PC-9 (cell line): ENCODE measurements at regions not wholly inside any gene's neighbourhood (a gene's known extent, or its start where the extent isn't known, plus 50 kb on each side); places are given as distances from the start of the nearest gene placed in this dataset.

Experiments
- EZH2 ChIP-seq: fragments of 200-600 bp; sonication (generic); IDR thresholded peaks from 2 replicates; pipeline ENCODE4 v1.8.0; 2017; ENCODE audit warnings: antibody characterized with exemption, low read depth
- TF ChIP-seq, protein P1 (sequence below): fragments of 200-600 bp; sonication (generic); conservative IDR thresholded peaks from 2 replicates; pipeline ENCODE4 v1.6.1; 2017; ENCODE audit warnings: mixed run types, antibody characterized with exemption, mild to moderate bottlenecking, moderate library complexity

DNA sequence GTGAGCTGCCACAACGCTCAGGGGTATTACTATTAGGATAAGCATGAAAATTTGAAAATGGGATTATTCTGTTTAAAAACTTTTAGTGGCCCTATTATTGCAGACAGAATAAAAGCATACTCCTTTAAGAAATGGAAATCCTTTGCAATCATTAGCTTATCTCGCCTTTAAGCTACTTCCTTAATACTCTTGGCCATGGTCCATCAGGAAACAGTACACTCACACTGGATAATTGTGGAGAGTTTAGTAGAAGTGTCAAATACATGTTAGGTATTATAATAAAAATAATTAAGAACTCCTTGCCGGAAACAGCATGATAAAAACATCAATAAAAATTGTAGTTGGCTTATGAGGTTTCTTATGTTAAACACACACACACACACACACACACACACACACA, 100.4 kb upstream of the PPFIA2 start:
- TF ChIP-seq, protein P1, sequence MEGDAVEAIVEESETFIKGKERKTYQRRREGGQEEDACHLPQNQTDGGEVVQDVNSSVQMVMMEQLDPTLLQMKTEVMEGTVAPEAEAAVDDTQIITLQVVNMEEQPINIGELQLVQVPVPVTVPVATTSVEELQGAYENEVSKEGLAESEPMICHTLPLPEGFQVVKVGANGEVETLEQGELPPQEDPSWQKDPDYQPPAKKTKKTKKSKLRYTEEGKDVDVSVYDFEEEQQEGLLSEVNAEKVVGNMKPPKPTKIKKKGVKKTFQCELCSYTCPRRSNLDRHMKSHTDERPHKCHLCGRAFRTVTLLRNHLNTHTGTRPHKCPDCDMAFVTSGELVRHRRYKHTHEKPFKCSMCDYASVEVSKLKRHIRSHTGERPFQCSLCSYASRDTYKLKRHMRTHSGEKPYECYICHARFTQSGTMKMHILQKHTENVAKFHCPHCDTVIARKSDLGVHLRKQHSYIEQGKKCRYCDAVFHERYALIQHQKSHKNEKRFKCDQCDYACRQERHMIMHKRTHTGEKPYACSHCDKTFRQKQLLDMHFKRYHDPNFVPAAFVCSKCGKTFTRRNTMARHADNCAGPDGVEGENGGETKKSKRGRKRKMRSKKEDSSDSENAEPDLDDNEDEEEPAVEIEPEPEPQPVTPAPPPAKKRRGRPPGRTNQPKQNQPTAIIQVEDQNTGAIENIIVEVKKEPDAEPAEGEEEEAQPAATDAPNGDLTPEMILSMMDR: no peak
- no peak for TF ChIP-seq EZH2
